HG02678 (cell line): ENCODE measurements at regions not wholly inside any gene's neighbourhood (a gene's known extent, or its start where the extent isn't known, plus 50 kb on each side); places are given as distances from the start of the nearest gene placed in this dataset.
"Not testable (repeated sequence)": the region's sequence is repeated elsewhere in the genome, so short reads cannot be mapped to it uniquely, and the experiment has no call there.

Source experiments
- ATAC-seq: cut with Tn5 transposase; IDR thresholded peaks from one replicate; pipeline ENCODE4 v1.9.1; 2021; ENCODE audit warnings: mild to moderate bottlenecking, moderate library complexity; ENCODE audit not compliant: unreplicated experiment

- no peak for ATAC-seq
Measured at GRCh38 chr3:20572473-20572872, 386.5 kb upstream of the SGO1 start.

GRCh38 chr3:20569310-20569709, 383.3 kb upstream of the SGO1 start:
- no peak for ATAC-seq

DNA sequence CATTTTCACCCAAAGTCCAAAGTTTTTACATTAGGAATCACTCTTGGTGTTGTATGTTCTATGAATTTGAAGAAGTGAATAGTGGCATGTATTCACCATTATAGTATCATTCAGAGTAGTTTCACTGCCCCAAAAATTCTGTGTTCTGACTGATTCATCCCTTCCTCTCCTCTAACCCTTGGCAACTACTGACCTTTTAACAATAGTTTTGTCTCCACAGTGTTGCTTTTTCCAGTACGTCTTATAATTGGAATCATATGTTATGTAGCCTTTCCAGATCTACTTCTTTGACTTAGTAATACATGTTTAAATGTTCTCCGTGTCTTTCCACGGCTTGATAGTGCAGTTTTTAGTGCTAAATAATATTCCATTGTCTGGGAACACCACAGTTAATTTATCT, 379.0 kb upstream of the SGO1 start:
- ATAC-seq, result no peak

GRCh38 chr3:20563985-20564384, 378.0 kb upstream of the SGO1 start:
- no peak for ATAC-seq

DNA sequence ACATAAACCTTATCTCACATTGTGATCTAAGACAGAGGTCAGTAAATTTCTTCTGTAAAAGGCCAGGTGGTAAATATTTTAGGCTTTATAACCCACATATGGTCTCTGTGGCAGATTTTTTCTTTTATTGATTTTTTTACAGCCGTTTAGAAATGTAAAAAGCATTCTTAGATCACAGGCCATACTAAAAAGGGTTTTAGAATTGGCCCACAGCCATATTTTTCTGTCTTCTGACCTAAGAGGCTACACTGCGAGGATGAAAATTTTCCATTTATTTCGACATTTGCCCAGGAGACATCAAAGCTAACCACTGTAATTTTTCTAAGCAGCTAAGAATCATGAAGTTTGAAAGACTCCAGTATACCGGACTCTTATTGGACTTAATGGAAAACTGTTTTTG, 377.2 kb upstream of the SGO1 start:
- ATAC-seq, result no peak

- ATAC-seq, result no peak
Measured at GRCh38 chr3:20561166-20561565, 375.2 kb upstream of the SGO1 start.

DNA sequence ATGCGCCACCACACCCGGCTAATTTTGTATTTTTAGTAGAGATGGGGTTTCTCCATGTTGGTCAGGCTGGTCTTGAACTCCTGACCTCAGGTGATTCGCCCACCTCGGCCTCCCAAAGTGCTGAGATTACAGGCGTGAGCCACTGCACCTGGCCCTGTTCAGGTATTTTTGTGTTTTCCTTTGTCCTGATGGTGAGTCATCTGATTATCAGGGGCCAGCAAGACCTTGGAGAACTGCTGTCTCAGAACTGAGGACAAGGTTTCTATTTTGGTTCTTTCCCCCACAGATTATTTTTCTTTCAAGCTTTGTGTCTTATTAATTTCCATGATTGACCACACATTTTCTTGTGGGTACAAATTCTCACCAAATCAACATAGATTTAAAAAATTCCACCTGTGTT, 374.4 kb upstream of the SGO1 start:
- ATAC-seq, result not testable (repeated sequence)

DNA sequence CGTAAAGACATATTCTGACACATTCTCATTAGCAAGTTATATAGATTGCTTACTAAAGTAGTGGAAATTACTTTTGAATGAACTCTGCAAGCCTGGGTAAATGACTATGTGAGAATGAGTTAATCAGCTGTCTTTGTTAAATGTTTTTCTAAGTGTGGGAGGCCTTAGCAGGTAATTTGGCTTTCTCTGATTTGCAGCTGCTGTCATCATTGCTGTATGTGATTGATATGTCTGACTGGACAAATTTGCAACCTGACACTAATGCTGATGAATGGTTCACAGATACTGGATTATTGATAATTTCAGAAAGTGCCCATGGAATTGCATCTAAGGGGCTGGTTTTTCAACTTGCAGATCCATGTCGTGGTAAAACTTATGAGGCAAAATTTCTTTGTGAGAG, 372.2 kb upstream of the SGO1 start:
- no peak for ATAC-seq

GRCh38 chr3:20556661-20557060, 370.7 kb upstream of the SGO1 start:
- no peak for ATAC-seq

- no peak for ATAC-seq
Measured at GRCh38 chr3:20552605-20553275, 366.7 kb upstream of the SGO1 start.

- ATAC-seq, result not testable (repeated sequence)
Measured at GRCh38 chr3:20547361-20548269, 361.6 kb upstream of the SGO1 start.

GRCh38 chr3:20546636-20547035, 360.6 kb upstream of the SGO1 start:
- no peak for ATAC-seq

GRCh38 chr3:20543535-20544226, 357.7 kb upstream of the SGO1 start:
- no peak for ATAC-seq

GRCh38 chr3:20540066-20540465, 354.1 kb upstream of the SGO1 start:
- ATAC-seq, result no peak

DNA sequence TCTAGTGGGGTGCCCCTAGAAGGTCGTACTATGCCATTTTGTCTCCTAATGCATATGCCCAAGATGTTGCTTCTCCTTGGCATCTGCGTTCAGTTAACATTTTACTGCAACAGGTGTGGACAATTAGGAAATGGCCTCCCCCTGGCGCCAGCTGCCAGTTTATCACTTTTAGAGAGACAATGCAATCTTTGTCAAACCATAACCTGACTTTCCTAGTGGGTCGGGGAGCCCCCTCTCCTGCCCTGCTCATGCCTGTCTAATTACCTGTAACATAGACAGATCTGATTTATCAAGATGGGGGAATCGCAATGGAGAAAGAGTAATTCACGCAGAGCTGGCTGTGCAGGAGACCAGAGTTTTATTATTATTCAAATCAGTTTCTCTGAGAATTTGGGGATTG, 353.7 kb upstream of the SGO1 start:
- no peak for ATAC-seq

- no peak for ATAC-seq
Measured at GRCh38 chr3:20537234-20537633, 351.2 kb upstream of the SGO1 start.

DNA sequence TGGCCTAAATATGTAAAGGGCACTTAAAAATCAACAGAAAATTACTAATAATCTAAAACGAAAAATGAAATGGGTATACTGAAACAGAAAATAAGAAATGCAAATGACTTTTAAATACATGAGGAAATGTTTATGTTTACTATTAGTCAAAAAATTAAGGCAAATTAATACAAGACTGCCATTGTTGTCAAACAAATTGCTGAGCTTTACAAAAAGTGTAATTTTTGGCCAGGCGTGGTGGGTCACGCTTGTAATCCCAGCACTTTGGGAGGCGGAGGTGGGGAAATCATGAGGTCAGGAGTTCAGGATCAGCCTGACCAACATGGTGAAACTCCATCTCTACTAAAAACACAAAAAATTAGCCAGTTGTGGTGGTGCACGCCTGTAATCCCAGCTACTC, 343.9 kb upstream of the SGO1 start:
- no peak for ATAC-seq

DNA sequence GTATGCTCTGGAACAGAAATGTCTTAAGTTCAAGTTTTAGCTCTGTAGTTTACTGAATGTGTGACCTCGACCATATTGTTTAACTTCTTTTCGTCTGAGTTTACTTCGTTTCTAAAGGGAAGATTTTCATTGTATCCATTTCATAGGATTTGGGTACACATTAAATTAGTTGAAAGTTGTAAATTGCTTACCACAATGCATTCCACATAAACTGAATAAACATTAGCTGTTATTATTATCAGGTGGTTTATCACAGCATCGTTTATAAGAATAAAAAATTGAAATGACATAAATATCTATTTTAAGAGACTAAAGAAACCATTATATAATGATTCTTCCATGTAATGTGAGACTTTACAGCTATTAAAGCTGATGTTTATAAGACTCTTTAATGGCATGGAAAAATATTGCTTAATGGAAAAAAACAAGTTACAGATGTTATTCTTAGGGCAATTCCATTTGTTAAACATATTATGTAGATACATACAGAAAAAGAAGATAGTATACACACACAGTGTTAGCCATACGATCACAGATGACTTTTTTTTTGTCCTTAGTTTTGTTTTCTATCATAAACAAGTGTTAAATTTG, 342.3 kb upstream of the SGO1 start:
- ATAC-seq, result no peak

DNA sequence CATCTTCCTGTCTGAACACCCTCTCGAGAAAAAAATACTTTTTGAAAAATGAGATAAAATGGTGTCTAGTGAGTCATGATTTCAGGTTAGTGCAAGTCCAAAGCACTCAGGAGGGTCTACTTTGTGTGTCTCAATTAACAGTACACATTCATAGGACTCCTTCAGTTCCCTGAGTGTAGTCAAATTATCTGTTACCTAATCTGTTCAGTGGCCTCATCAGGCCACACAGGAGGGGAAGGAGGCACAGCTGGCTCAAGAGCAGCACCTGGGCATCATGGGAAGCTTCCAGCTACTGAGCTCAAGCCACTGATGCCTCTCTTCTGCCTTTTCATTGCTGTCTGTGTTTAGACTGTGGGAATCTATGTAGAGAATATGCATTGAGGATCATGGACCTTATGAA, 341.4 kb upstream of the SGO1 start:
- ATAC-seq, result no peak

DNA sequence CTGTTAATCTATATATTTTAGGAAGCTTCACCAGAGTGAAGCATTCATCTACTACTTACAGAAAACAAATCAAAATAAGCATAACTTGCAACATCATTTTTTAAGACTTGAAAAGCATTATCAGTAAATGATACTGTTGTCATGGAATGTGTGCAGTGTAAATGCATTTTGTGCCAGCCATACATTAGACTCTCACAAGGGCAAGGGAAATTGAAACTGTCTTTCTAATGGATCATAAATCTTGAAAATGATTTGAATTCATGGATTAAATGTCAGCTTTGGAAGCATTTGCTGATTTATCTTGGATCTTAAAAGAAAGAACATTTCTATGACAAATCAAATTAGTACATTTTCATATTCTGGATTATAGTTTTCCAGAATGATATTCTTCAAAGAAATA, 338.3 kb upstream of the SGO1 start:
- no peak for ATAC-seq

DNA sequence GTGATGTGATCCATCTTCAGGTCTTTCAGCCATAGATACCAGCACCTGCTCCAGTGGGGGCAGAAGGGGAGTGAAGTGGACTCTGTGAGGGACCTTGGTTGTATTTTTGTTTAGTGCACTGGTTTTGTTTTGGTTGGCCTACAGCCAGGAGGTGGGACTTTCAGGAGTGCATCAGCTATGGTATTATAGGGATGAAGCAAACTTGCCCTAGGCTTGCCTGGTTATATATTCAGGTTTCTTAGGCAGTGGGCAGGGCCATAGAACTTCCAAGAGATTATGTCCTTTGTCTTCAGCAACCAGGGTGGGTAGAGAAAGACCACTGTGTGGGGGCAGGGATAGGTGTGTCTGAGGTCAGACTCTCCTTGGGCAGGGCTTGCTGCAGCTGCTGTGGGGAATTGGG, 337.3 kb upstream of the SGO1 start:
- no peak for ATAC-seq
